HG02852 (cell line): ENCODE measurements at regions not wholly inside any gene's neighbourhood (a gene's known extent, or its start where the extent isn't known, plus 50 kb on each side); places are given as distances from the start of the nearest gene placed in this dataset.
A peak's percentile ranks its signal among the peaks of the same experiment; 100 is the strongest.

Experiments used
- ATAC-seq: cut with Tn5 transposase; IDR thresholded peaks from one replicate; pipeline ENCODE4 v1.9.1; 2021; ENCODE audit warnings: mild to moderate bottlenecking, moderate library complexity; ENCODE audit not compliant: unreplicated experiment

- ATAC-seq, result peak; percentile 99
Observed at GRCh38 chr7:35537067-35538023, 157.6 kb downstream of the HERPUD2 start.

DNA sequence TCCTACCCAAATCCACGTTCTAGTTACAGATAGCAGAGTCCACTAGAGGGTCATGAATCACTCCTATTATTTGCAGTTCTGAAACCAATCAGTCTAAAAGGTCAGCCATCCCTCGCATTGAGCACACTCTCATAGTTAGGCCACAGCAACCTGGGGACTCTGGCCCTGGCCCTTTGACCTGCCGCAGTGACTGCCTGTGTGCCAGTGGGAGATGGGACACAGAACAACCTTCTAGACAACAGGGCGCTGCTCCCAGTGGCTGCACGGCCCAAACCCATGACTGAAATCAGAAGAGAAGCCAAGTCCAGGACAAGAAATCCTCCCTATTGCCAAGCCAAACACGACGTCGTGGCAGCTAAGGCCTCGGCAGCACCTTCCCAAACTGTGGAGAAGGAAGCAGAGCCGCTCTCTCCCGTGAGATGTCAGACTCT, 158.5 kb downstream of the HERPUD2 start:
- no peak for ATAC-seq

- no peak for ATAC-seq
Observed at GRCh38 chr7:35533902-35534301, 161.0 kb downstream of the HERPUD2 start.

DNA sequence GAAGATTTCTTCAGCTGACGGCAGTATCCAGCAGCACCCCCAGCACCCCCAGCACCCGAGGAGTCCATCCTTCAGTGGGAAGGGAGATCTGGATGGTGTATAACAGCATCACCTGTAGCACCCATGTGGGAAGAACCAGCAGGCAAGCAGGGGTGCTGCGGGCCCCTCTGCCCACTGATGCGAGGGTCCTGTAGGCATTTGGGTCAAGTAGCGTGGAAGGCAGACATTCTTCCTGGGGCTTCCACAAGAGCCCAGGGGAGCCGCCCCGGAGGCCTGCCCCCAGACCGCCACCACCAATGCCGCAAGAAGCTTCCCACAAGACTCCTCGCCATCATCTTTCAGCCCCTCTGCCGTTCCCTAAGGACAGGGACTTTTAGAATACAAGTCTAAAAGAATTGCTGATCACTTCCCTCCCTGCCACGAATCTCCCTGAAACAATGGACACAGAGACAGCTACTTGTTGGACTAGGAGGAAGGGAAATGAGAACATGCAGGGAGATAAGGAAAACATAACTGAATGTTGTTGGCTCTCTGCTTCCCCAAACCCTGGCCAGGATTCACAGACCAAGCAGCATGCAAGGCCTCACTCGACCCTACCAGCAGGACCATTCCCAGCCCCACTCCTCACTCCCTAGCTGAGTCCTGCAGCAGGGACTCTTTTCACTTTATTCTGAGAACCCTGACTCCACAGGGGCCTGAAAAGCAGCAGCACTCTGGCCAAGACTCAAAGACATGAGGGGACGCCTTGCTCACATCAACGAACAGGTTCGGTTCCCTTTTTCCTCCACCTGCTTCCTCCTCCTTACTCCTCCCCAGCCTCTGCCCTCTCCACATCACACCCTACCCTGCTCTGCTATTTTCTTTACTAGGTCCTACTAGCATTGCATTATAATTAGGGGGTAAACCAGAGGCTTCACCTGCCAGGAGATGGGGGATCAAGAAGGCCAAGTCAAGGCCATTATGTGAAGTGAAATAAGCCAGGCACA, 164.5 kb downstream of the HERPUD2 start:
- ATAC-seq, result no peak

DNA sequence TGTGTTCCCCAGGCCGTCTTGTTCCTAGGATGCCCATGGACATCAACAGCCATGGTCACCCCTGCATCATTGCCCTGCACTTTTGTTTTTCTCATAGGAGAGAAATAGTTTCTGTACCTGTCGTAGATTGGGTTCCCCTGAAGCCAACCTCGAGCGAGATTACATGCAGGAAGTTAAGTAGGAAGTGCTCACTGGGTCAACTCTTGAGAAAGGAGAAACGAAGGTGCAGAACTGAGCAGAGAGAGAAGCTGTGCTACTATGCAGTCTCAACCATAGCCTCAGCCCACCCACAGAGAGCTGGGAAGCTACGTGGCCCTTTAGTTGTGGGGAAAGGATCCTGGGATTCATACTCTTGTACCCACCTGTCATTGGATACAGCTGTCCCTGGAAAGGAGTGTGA, 165.2 kb downstream of the HERPUD2 start:
- ATAC-seq, result no peak

- ATAC-seq, result no peak
Observed at GRCh38 chr7:35528381-35528977, 166.5 kb downstream of the HERPUD2 start.

GRCh38 chr7:35526645-35527044, 168.3 kb downstream of the HERPUD2 start:
- ATAC-seq, result no peak

GRCh38 chr7:35524112-35524804, 170.7 kb downstream of the HERPUD2 start:
- no peak for ATAC-seq

- ATAC-seq, result no peak
Observed at GRCh38 chr7:35523292-35523691, 171.6 kb downstream of the HERPUD2 start.

GRCh38 chr7:35522697-35523096, 172.2 kb downstream of the HERPUD2 start:
- no peak for ATAC-seq

DNA sequence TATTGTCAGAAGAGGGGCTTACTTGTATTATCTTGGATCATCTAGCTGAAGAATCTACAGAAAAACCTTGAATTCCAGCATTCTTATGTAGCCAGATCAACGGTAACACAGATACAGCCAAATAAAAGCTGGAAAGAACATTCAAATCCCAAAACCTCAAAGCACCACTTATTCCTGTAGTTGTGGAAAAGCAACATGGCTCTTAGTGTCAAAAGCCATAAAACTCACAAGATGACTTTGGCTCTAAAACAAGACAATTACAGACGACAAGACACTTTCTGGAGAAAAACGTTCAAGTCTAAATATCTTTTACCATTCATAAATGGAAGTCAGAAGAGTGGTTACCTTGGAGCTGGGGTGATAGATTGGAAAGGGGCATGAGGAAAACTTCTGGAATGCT, 173.0 kb downstream of the HERPUD2 start:
- no peak for ATAC-seq

- no peak for ATAC-seq
Observed at GRCh38 chr7:35520810-35521625, 173.9 kb downstream of the HERPUD2 start.

DNA sequence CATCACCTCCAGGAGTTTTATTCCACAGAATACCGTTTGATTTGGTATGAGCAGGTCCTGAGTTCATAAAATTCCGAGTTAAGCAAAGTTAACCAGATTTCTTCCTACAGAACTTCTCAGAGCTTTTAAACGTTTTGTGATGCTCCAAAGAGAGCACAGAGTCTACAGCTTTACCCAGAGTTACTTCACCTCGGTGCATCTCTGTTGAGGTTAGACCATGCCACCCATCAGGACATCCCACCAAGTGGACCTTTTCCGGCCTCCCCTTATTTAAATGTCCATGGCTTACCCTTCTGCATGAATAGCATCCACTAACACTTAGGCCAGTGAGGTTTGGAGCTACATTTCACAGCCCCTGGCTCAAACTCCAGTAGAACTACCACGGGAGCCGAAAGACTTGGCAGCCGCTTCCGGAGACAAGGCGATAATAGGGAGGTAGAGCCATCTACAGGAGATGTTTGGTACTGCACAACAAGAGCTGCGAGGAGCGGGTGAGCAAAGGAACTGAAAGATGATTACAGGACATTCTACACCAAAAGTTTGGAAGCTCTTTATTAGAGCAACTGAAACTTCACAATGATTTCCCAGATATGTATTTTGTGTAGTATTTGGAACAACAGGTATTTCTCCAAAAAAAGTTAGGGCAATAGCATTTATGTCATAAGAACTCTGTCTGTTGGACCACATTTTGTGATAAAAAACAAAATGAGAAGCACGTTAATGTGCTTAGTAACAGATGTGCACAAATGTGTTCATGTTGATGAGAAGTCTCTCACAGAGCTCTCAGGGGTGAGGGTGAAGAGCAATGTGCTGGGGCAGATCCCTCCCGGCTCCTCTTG, 174.7 kb downstream of the HERPUD2 start:
- peak; percentile 92 for ATAC-seq

DNA sequence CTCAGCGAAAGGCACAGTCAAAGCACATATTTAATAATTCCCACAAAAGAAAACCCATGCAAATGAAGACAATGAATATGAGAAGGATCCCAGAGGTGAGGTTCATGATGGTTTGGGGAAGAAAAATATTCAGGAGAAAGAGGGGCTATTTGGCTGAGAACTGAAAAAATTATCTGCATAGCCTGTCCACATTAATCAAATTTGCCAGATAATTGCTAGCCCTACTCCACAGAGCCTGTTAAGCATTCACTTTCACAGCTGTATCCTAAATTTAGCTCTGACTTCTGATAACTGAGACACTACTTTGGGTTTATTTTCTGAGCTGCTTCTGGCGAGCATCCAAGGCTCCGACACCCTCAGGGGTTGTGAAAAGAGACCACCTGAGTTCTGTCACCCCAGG, 176.2 kb downstream of the HERPUD2 start:
- no peak for ATAC-seq

DNA sequence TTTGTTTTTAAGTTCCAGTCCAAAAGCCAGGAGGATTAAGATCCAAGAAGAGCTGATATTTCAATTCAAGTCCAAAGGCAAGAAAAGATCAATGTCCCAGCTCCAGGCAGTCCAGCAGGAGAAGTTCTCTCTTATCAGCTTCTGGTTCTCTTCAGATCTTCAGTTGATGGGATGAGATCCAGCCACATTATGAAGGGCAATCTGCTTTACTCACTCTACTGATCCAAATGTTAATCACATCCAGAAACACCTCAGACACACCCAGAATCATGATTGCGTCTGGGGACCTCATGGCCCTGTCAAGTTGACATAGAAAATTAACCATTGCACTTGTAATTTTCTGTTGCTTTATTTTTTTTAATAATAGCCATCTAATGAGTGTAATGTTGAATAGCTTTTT, 178.4 kb downstream of the HERPUD2 start:
- ATAC-seq, result no peak

GRCh38 chr7:35513828-35514227, 181.1 kb downstream of the HERPUD2 start:
- no peak for ATAC-seq

- ATAC-seq, result no peak
Observed at GRCh38 chr7:35513195-35513594, 181.7 kb downstream of the HERPUD2 start.

- ATAC-seq, result no peak
Observed at GRCh38 chr7:35512716-35513115, 182.2 kb downstream of the HERPUD2 start.
